NB4 (cell line): ENCODE measurements at regions not wholly inside any gene's neighbourhood (a gene's known extent, or its start where the extent isn't known, plus 50 kb on each side); places are given as distances from the start of the nearest gene placed in this dataset.

ENCODE experiments used
- MYC ChIP-seq: IDR thresholded peaks from 2 replicates; pipeline ENCODE4 v1.6.1; 2011; ENCODE audit warnings: low read depth, low read length
- POLR2A ChIP-seq: IDR thresholded peaks from 2 replicates; pipeline ENCODE4 v1.6.1; 2011; ENCODE audit warnings: mild to moderate bottlenecking; ENCODE audit not compliant: insufficient read length; ENCODE audit errors: extremely low read depth
- TF ChIP-seq, protein P1 (sequence below): IDR thresholded peaks from one replicate; pipeline ENCODE4 v1.5.1; 2012; ENCODE audit warnings: low read depth, low read length
- TF ChIP-seq, protein P2 (sequence below): IDR thresholded peaks from 2 replicates; pipeline ENCODE4 v1.6.1; 2011; ENCODE audit warnings: low read depth, low read length

DNA sequence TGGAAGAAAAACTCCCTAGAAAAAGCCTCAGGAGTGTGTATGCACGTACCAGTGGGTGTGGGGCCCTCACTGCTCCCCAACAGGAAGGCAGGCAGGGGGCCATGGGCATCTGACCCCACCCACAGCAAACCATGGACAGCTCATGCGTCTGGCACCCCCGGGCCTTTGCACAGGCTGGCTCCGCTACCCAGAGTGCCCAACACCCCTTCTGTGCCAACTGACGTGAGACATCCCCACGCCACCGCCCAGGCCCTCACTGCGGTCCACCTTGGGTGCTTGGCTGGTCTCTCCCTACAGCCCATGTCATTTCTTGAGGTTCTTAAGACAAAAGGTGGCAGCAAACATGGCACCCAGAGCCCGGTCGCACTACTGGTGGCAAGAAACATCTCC is 91.4 kb downstream of the NCOR2 start:
- TF ChIP-seq, protein P1, sequence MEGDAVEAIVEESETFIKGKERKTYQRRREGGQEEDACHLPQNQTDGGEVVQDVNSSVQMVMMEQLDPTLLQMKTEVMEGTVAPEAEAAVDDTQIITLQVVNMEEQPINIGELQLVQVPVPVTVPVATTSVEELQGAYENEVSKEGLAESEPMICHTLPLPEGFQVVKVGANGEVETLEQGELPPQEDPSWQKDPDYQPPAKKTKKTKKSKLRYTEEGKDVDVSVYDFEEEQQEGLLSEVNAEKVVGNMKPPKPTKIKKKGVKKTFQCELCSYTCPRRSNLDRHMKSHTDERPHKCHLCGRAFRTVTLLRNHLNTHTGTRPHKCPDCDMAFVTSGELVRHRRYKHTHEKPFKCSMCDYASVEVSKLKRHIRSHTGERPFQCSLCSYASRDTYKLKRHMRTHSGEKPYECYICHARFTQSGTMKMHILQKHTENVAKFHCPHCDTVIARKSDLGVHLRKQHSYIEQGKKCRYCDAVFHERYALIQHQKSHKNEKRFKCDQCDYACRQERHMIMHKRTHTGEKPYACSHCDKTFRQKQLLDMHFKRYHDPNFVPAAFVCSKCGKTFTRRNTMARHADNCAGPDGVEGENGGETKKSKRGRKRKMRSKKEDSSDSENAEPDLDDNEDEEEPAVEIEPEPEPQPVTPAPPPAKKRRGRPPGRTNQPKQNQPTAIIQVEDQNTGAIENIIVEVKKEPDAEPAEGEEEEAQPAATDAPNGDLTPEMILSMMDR: no peak
- TF ChIP-seq POLR2A (no peak), MYC (no peak)
- TF ChIP-seq, protein P2, sequence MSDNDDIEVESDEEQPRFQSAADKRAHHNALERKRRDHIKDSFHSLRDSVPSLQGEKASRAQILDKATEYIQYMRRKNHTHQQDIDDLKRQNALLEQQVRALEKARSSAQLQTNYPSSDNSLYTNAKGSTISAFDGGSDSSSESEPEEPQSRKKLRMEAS: no peak
